ENCODE measurements at regions not wholly inside any gene's neighbourhood (a gene's known extent, or its start where the extent isn't known, plus 50 kb on each side); places are given as distances from the start of the nearest gene placed in this dataset.

DNA sequence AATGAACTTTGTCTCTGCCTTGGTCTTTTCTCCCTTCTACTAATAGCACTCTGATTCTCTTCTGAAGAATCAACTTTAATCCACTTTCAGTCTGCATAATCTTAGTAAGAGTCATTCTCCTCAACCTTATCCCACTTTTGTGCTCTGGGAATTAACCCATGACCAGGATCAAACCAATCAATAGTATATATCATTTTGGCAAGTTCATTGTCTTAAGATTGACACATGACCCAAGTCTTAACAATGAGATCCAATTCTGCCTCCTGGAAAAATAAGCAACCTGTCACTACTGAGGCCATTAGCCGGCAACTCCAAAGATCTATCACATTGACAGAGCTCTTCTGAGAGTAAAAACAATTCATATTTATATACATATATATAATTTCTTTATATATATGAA lies 1358.4 kb upstream of the ADGRL3 start:
- TF ChIP-seq EZH2phosphoT487 (IDR thresholded peaks at IDR 0.05; ENCODE audit: insufficient read depth, low read depth) (no peak), EZH2 (IDR thresholded peaks at IDR 0.05; ENCODE audit: insufficient read depth, poor library complexity, severe bottlenecking) (no peak)

Measured in GM23248 (cell line).